IMR-90 (cell line): ENCODE measurements at regions not wholly inside any gene's neighbourhood (a gene's known extent, or its start where the extent isn't known, plus 50 kb on each side); places are given as distances from the start of the nearest gene placed in this dataset.
"Not testable (repeated sequence)": the region's sequence is repeated elsewhere in the genome, so short reads cannot be mapped to it uniquely, and the experiment has no call there.

Experiments
- ATAC-seq: fragments of 200-7000 bp; cut with Tn5 transposase; 2 replicates; pipeline ENCODE4 v1.9.1; 2020; ENCODE audit warnings: low read depth, mild to moderate bottlenecking, moderate library complexity
- BruUV-seq: library from RNA; stranded (reverse); fragments of 400-500 nt; replicated peaks from 2 replicates; lab custom pipeline; 2021; lab: Mats Ljungman, UMichigan
- CTCF ChIA-PET: fragments of 300-600 bp; formaldehyde crosslinking; extraction: SDS; loops from one replicate; lab custom pipeline; 2021; ENCODE audit warnings: antibody characterized with exemption; lab: Yijun Ruan, JAX
- POLR2A ChIA-PET: fragments of 300-600 bp; sonication (Branson Sonifier 250); formaldehyde crosslinking; loops from one replicate; lab custom pipeline; 2022; ENCODE audit warnings: antibody characterized with exemption; ENCODE audit not compliant: unreplicated experiment; lab: Charles Lee
- DNase-seq: peaks from one replicate; pipeline ENCODE4 v3.0.0; 2013
- H2AFZ ChIP-seq: replicated peaks from 2 replicates; pipeline ENCODE3; 2013; ENCODE audit warnings: low read length, mild to moderate bottlenecking; ENCODE audit not compliant: poor library complexity
- H2AK5ac ChIP-seq: 2 replicates; pipeline ENCODE4 v1.6.1; 2013; ENCODE audit warnings: low read depth, low read length, inconsistent platforms
- H2AK9ac ChIP-seq: replicated peaks from 2 replicates; pipeline ENCODE3; 2013; ENCODE audit warnings: mild to moderate bottlenecking, low read depth, low read length, moderate library complexity; ENCODE audit not compliant: poor library complexity
- H2BK120ac ChIP-seq: 2 replicates; pipeline ENCODE4 v1.6.1; 2013; ENCODE audit warnings: low read depth, low read length, inconsistent platforms
- H2BK15ac ChIP-seq: 3 replicates; pipeline ENCODE4 v1.6.1; 2013; ENCODE audit warnings: low read depth, low read length, inconsistent platforms
- H2BK20ac ChIP-seq: 2 replicates; pipeline ENCODE4 v1.6.1; 2013; ENCODE audit warnings: low read depth, mild to moderate bottlenecking, inconsistent platforms, low read length, moderate library complexity
- H2BK5ac ChIP-seq: 2 replicates; pipeline ENCODE4 v1.6.1; 2013; ENCODE audit warnings: mild to moderate bottlenecking, low read depth, low read length, inconsistent platforms; ENCODE audit not compliant: poor library complexity, severe bottlenecking
- H3K14ac ChIP-seq: replicated peaks from 2 replicates; pipeline ENCODE4 v1.6.1; 2013; ENCODE audit warnings: low read depth, low read length, inconsistent platforms
- H3K18ac ChIP-seq: 2 replicates; pipeline ENCODE4 v1.6.1; 2013; ENCODE audit warnings: low read depth, low read length, control low read depth
- H3K23ac ChIP-seq: 2 replicates; pipeline ENCODE4 v1.6.1; 2013; ENCODE audit warnings: low read depth, low read length, inconsistent platforms
- H3K27ac ChIP-seq: 2 replicates; pipeline ENCODE4 v1.5.1; 2013; ENCODE audit warnings: mild to moderate bottlenecking, control low read depth, low read length; ENCODE audit not compliant: insufficient read depth
- H3K27me3 ChIP-seq: 2 replicates; pipeline ENCODE4 v1.6.1; 2013; ENCODE audit warnings: low read length; ENCODE audit not compliant: control insufficient read depth, insufficient read depth
- H3K36me3 ChIP-seq: 2 replicates; pipeline ENCODE4 v1.6.1; 2013; ENCODE audit warnings: low read length, mixed read lengths; ENCODE audit not compliant: control insufficient read depth, insufficient read depth
- H3K4ac ChIP-seq: 2 replicates; pipeline ENCODE4 v1.6.1; 2013; ENCODE audit warnings: low read depth, low read length, inconsistent platforms
- H3K4me1 ChIP-seq: 2 replicates; pipeline ENCODE4 v1.6.1; 2013; ENCODE audit warnings: low read length, mixed read lengths; ENCODE audit not compliant: control insufficient read depth, insufficient read depth
- H3K4me2 ChIP-seq: 2 replicates; pipeline ENCODE4 v1.6.1; 2013; ENCODE audit warnings: low read depth, mild to moderate bottlenecking, control low read depth, low read length, moderate library complexity
- H3K4me3 ChIP-seq: 2 replicates; pipeline ENCODE4 v1.5.1; 2013; ENCODE audit warnings: low read depth, mild to moderate bottlenecking, control low read depth, low read length, moderate library complexity; ENCODE audit not compliant: insufficient read depth
- H3K56ac ChIP-seq: 2 replicates; pipeline ENCODE4 v1.6.1; 2013; ENCODE audit warnings: low read length, inconsistent platforms; ENCODE audit not compliant: insufficient read depth; ENCODE audit errors: extremely low read depth
- H3K79me1 ChIP-seq, 2 experiments: 2 replicates each; pipeline ENCODE4 v1.6.1; 2013; ENCODE audit warnings: low read length in 2 of 2, inconsistent platforms in 1 of 2, low read depth in 1 of 2
- H3K9ac ChIP-seq: 2 replicates; pipeline ENCODE4 v1.6.1; 2013; ENCODE audit warnings: low read depth, low read length, control low read depth
- H3K9me1 ChIP-seq: 2 replicates; pipeline ENCODE4 v1.6.1; 2013; ENCODE audit warnings: low read length, inconsistent platforms; ENCODE audit not compliant: insufficient read depth
- H3K9me3 ChIP-seq: 2 replicates; pipeline ENCODE4 v1.6.1; 2013; ENCODE audit warnings: low read length; ENCODE audit not compliant: control insufficient read depth, insufficient read depth
- H4K20me1 ChIP-seq: 2 replicates; pipeline ENCODE4 v1.6.1; 2013; ENCODE audit warnings: low read length, inconsistent platforms; ENCODE audit not compliant: insufficient read depth
- H4K5ac ChIP-seq: 2 replicates; pipeline ENCODE4 v1.6.1; 2013; ENCODE audit warnings: mild to moderate bottlenecking, low read depth, low read length, control low read depth
- H4K8ac ChIP-seq, 2 experiments: 2 replicates each; pipeline ENCODE4 v1.6.1; 2013; ENCODE audit warnings: low read depth in 2 of 2, low read length in 2 of 2, control low read depth in 1 of 2, inconsistent platforms in 1 of 2
- H4K91ac ChIP-seq: 2 replicates; pipeline ENCODE4 v1.6.1; 2013; ENCODE audit warnings: low read depth, low read length, inconsistent platforms; ENCODE audit not compliant: insufficient read depth
- WGBS, 2 experiments: methylation state at CpG; one replicate each; pipeline versions ENCODE4 v1.1.5 to v1.1.7; 2013; ENCODE audit warnings: missing lambda C conversion rate in 2 of 2; ENCODE audit not compliant: insufficient read length in 1 of 2; ENCODE audit errors: extremely low coverage in 2 of 2; 5-methylcytosine and 5-hydroxymethylcytosine counted together
- dilution Hi-C: fragments of 300-500 bp; cut with HindIII; formaldehyde crosslinking; loops from one replicate; pipeline ENCODE4 v1.14.3; 2018; ENCODE audit warnings: low sequenced_read_pairs; ENCODE audit not compliant: unreplicated experiment
- in situ Hi-C: fragments of 300-500 bp; cut with MboI; formaldehyde crosslinking; loops from 3 replicates; pipeline ENCODE4 v1.14.3; 2019; ENCODE audit warnings: low sequenced_read_pairs, inconsistent platforms, mixed read lengths
- intact Hi-C: fragments of 100-400 bp; cut with micrococcal nuclease; formaldehyde crosslinking; loops from 2 replicates; pipeline ENCODE4 v1.10.0; 2022

GRCh38 chr21:18567770-18568169, 164.2 kb upstream of the TMPRSS15 start:
- H3K27me3 ChIP-seq, H2AFZ ChIP-seq, H3K36me3 ChIP-seq, H3K18ac ChIP-seq, dilution Hi-C loops, DNase-seq, H4K20me1 ChIP-seq, H2BK20ac ChIP-seq, H3K9me3 ChIP-seq, H2AK9ac ChIP-seq, H3K23ac ChIP-seq, POLR2A ChIA-PET, H3K27ac ChIP-seq, H3K4me2 ChIP-seq, H2BK120ac ChIP-seq, H4K5ac ChIP-seq, H2BK15ac ChIP-seq, H3K79me1 ChIP-seq, H3K14ac ChIP-seq, H3K56ac ChIP-seq, in situ Hi-C loops, H3K4ac ChIP-seq, H3K9me1 ChIP-seq, H4K8ac ChIP-seq, H2BK5ac ChIP-seq, H3K9ac ChIP-seq, ATAC-seq, CTCF ChIA-PET, intact Hi-C loops, H3K4me1 ChIP-seq, H4K91ac ChIP-seq, H3K4me3 ChIP-seq, H2AK5ac ChIP-seq, BruUV-seq: not testable (repeated sequence)
- WGBS, 2 experiments = no CpG with 5 or more reads among the region's 10 CpGs
